CD4-positive, alpha-beta T cell treated with Interleukin-17A for 1 hour (primary cell): ENCODE measurements at regions not wholly inside any gene's neighbourhood (a gene's known extent, or its start where the extent isn't known, plus 50 kb on each side); places are given as distances from the start of the nearest gene placed in this dataset.

Source experiments
- DNase-seq: peaks from one replicate; pipeline ENCODE4 v3.0.0-alpha.2; 2020

GRCh38 chr1:88035578-88035977 lies 648.5 kb upstream of the PKN2 start:
- DNase-seq, result no peak

DNA sequence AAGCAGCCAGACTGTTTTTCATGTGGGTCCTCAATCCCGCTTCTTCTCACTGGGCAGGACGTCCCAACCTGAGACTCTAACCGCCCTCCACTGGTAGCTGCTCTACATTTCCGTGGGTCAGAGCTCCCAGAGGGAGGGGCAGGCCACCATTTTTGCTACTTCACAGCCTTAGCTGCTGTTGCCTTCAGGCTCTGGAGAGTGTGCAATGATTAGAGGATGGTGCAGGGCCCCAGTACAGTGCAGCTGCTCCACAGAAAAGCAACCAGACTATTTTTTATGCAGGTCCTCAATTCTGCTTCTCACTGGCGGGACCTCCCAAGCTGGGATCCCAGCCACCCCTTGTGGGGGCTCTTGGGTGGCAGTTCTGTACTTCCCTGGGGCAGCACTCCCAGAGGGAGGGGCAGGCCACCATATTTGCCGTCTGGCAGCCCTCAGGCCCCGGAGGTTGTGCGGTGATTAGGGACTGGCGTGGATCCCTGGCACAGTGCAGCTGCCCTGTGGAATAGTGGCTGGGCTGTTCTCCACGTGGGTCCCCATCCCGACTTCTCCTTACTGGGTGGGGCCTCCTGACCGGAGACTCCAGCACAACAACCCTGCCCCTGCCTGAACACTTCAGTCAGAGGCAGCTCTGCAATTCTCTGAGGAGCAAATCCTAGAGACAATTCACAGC lies 647.6 kb upstream of the PKN2 start:
- DNase-seq, result no peak

GRCh38 chr1:88039240-88039639 lies 644.8 kb upstream of the PKN2 start:
- DNase-seq, result no peak

GRCh38 chr1:88043834-88044233 lies 640.2 kb upstream of the PKN2 start:
- DNase-seq, result no peak

DNA sequence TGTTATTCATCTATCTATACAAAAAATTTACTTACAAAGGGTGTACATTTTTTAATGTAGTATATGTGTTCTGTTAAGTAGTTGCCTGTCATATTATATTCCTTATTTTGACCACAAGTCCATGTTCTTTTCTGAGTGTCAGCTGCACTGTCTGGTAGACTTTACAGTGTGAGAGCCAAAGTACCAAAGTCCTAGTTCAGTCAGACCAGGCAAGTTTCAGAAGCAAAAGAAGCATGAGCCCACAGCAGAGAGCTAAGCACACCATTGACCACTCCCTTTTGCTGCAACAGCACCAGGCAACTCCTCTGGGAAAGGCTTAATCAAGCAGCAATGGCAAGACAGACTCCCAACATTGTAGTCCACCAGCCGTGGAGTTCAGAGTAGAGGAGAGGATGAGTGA lies 631.9 kb upstream of the PKN2 start:
- DNase-seq, result no peak

DNA sequence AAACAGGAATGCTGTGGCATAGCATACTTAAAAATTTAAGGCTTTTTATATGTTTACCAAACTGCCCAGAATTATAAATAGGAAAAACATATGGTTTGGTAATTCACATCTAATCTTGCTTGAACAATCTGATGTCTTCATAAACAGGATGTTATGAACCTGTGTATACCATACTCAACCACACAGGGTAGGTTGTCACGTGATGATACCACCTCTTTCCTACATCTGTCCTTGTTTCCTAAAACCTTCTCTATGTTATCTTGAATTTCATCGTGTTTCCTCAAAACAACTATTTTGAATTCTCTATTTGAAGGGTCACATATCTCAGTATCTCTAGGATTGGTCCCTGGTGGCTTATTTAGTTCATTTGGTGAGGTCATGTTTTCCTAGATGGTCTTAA lies 631.0 kb upstream of the PKN2 start:
- DNase-seq, result no peak

- no peak for DNase-seq
Measured at GRCh38 chr1:88056881-88057280, 627.2 kb upstream of the PKN2 start.

GRCh38 chr1:88058205-88058604 lies 625.9 kb upstream of the PKN2 start:
- no peak for DNase-seq

GRCh38 chr1:88060112-88060673 lies 623.9 kb upstream of the PKN2 start:
- DNase-seq, result no peak

DNA sequence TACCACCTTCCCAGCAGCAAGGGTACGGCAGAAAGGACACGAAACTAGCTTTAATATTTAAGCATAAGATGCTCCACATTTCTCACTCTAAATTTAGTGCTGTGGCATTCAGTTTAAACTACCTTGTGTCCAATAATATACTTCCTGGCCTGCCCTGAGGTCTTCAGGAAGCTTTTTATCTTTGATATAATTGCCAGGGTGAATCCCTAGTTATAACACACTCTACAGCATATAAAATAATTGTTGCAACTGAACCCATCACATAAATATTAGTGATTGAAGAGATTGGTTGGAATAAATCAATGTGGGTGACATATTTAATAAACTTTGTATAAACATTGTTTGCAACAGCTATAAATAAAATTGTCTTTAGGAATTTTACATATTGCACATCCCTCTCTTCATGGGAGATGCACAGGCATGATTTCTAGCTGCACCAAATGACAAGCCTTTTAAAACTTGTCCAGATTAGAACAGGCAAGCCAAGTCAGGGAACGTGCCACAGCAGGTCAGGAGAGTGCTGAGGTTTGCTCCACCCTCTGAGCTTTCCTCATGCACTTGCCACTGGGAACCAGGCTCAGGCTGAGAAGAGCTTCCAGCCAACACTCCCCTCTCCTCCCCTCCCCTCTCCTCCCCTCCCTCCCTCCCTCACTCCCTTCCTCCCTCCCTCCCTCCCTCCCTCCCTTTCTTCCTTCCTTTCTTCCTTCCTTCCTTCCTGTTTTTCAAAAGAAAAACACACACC lies 623.2 kb upstream of the PKN2 start:
- no peak for DNase-seq

DNA sequence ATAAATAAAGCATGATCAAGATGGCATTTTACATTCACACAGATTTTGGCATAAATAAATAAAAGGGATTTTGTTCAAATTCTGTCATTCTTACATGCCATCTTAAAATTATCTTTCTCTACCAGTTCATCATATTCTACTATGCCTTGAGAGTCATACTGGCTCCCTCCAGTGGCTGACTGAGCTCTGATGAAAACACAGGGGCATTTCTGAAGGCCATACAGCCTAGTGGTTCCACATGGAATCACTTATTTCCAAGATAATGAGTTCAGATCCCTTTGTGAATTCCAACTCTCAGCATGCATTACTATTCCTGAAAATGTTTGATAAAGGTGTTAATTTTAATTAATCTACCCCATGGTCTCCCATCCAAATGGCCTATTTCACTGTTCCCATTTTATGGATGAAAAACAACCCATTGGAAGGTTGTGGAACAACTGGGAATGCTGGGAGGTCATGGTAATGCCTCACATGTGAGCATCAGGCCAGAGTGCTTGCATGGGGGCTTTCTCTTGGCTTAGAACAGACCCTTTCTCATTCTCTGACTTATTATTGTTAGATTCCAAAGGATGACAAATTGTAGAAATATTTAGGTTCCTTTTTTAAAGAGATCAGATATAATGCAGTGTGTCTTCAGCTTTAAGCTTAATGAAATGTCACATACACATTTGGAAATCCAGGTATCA lies 622.4 kb upstream of the PKN2 start:
- peak; percentile 6 for DNase-seq

DNA sequence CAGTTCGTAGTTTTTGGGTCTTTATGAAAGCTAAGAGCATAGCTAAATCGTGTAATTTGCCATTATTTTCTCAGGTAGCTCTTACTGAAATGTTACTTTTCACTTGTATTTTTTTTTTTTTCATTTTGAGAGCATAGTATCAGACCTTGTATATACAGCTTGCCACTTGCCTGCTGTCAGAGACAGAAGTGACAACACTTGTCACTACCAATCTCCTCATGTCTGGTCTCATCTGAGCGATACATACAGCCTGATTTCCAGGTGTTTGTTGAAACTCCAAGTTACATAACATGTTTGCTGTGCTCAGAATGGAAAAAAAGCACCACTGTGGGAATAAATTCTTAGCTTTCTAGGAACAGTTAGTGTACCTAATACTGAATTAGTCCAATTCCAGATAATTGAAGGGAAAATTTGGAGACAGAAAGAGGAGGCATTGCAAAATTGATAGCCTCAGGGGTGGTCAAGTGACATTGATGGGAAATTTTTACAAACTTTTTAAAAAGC lies 621.4 kb upstream of the PKN2 start:
- DNase-seq, result no peak

DNA sequence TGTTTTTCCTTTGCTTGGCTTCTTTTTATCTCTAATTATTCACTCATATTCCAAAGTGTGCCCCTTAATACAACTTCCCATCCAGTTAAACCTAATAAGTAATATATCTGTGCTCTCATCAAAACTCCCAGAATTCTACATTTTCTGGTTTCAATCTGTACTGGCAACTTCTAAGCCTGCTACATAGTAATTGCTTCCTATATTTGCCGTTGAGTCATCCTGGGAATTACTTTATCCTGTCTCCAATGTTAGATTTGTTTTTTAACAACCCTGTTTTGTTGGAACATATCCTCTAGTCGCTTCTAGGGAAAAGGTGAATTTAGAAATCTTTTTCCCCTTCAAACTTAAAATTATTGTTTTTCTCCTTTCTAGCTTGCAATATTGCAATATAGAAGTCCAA lies 620.5 kb upstream of the PKN2 start:
- no peak for DNase-seq

- no peak for DNase-seq
Measured at GRCh38 chr1:88068407-88068960, 615.6 kb upstream of the PKN2 start.

GRCh38 chr1:88070956-88071355 lies 613.1 kb upstream of the PKN2 start:
- no peak for DNase-seq

- DNase-seq, result no peak
Measured at GRCh38 chr1:88074661-88075060, 609.4 kb upstream of the PKN2 start.

GRCh38 chr1:88075813-88076212 lies 608.3 kb upstream of the PKN2 start:
- DNase-seq, result no peak

GRCh38 chr1:88079036-88079435 lies 605.0 kb upstream of the PKN2 start:
- no peak for DNase-seq

GRCh38 chr1:88080875-88081274 lies 603.2 kb upstream of the PKN2 start:
- DNase-seq, result no peak

DNA sequence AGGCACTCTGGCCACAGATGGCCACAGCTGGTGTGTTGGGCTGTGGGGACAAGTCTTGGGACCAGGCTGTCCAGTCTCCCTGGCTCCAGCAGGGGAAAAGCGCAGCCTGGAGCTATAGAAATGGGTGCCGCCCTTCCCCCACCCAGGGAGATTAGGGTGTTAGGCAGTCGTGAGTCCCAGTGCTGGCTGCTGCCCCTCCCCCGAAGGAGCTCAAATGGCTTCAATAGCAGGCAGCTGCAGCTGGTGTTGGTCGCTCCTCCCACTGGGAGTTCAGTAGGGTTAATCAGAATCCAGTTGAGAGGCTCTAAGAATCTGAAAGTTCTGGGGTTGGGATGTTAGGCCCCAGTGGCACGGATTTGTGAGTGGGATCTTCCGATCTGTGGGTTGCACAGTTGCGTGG lies 595.6 kb upstream of the PKN2 start:
- DNase-seq, result no peak

- no peak for DNase-seq
Measured at GRCh38 chr1:88089961-88090360, 594.1 kb upstream of the PKN2 start.

DNA sequence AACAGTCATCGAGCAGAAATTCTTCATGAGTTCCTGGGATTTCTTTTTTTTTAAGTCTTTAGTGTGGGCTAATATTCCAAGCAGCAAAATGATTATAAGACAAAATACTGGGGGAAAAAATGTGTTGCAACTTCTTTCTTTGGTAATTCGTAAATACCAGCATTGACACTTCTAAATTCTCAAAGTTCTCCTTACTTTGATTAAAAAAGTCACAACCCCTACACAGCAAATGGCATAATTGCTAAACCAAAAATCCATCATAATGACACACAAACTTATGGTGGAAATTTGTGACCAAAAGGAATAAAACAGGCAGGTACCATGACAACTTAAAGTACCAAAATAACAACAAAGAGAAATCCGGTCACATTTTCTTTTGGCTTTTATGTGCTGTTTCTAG lies 585.2 kb upstream of the PKN2 start:
- DNase-seq, result no peak

GRCh38 chr1:88101041-88101440 lies 583.0 kb upstream of the PKN2 start:
- no peak for DNase-seq
